Endothelial cell of umbilical vein (primary cell): ENCODE measurements at regions not wholly inside any gene's neighbourhood (a gene's known extent, or its start where the extent isn't known, plus 50 kb on each side); places are given as distances from the start of the nearest gene placed in this dataset.

ENCODE experiments used
- BruUV-seq: library from RNA; stranded (reverse); fragments of 400-500 nt; replicated peaks from 2 replicates; lab custom pipeline; 2021; lab: Mats Ljungman, UMichigan
- CTCF ChIA-PET: fragments of 300-600, 350-600 bp; sonication (Branson Sonifier 250); formaldehyde crosslinking; loops from one replicate; lab custom pipeline; 2021; ENCODE audit warnings: antibody characterized with exemption, inconsistent platforms; lab: Charles Lee
- POLR2A ChIA-PET: fragments of 300-600, 350-600 bp; sonication (Branson Sonifier 250); formaldehyde crosslinking; loops from one replicate; lab custom pipeline; 2021; ENCODE audit warnings: antibody characterized with exemption, inconsistent platforms; lab: Charles Lee
- DNase-seq: peaks from one replicate; pipeline ENCODE4 v3.0.0-alpha.2; 2011; ENCODE audit warnings: low read depth, low spot score
- FAIRE-seq: peaks from 2 replicates; lab custom pipeline; 2011; peaks lifted over from hg19 to GRCh38; lab: Jason Lieb, UNC
- H2AFZ ChIP-seq: 2 replicates; pipeline ENCODE4 v1.6.0; 2012; ENCODE audit warnings: low read depth, low read length, control low read depth, inconsistent platforms
- H3K27ac ChIP-seq: 2 replicates; pipeline ENCODE4 v1.5.1; 2011; ENCODE audit warnings: low read depth, mild to moderate bottlenecking, control low read depth, low read length, moderate library complexity; ENCODE audit not compliant: insufficient read depth
- H3K27me3 ChIP-seq, 2 experiments: 2 replicates each; pipeline versions ENCODE4 v1.6.0 to v1.6.1; 2011; ENCODE audit warnings: low read length in 2 of 2, mixed read lengths in 1 of 2; ENCODE audit not compliant: control insufficient read depth in 2 of 2, insufficient read depth in 2 of 2
- H3K36me3 ChIP-seq, 2 experiments: 2 replicates in 1 of 2; 3 replicates in 1 of 2; pipeline ENCODE4 v1.5.1; 2011; ENCODE audit warnings: low read length in 2 of 2, mild to moderate bottlenecking in 1 of 2, moderate library complexity in 1 of 2; ENCODE audit not compliant: control insufficient read depth in 2 of 2, insufficient read depth in 2 of 2; ENCODE audit errors: extremely low read depth in 1 of 2
- H3K4me1 ChIP-seq: 3 replicates; pipeline ENCODE4 v1.5.1; 2011; ENCODE audit warnings: mild to moderate bottlenecking, low read length; ENCODE audit not compliant: control insufficient read depth, insufficient read depth; ENCODE audit errors: extremely low read depth
- H3K4me2 ChIP-seq: 2 replicates; pipeline ENCODE4 v1.6.1; 2011; ENCODE audit warnings: low read length, control low read depth, mixed read lengths; ENCODE audit not compliant: insufficient read depth
- H3K4me3 ChIP-seq, 3 experiments: fragments of 200-600 bp in 1 of 3; sonication (generic), shearing (Covaris generic) in 1 of 3; replicated peaks in 1 of 3; 2 replicates each; pipeline ENCODE4 v1.5.1; 2011 to 2016; ENCODE audit warnings: control low read depth in 3 of 3, low read length in 3 of 3, mild to moderate bottlenecking in 2 of 3, inconsistent platforms in 1 of 3, low read depth in 1 of 3, moderate library complexity in 1 of 3; ENCODE audit not compliant: insufficient read depth in 1 of 3
- H3K79me2 ChIP-seq: 2 replicates; pipeline ENCODE4 v1.6.0; 2012; ENCODE audit warnings: low read length, inconsistent platforms; ENCODE audit not compliant: control insufficient read depth, insufficient read depth
- H3K9ac ChIP-seq: replicated peaks from 2 replicates; pipeline ENCODE3; 2011; ENCODE audit warnings: low read length, control low read depth; ENCODE audit not compliant: insufficient read depth; ENCODE audit errors: extremely low read depth
- H3K9me1 ChIP-seq: replicated peaks from 3 replicates; pipeline ENCODE4 v1.6.0; 2011; ENCODE audit warnings: mild to moderate bottlenecking, low read length; ENCODE audit not compliant: control insufficient read depth, insufficient read depth; ENCODE audit errors: extremely low read depth
- H3K9me3 ChIP-seq: replicated peaks from 2 replicates; pipeline ENCODE4 v1.5.1; 2012; ENCODE audit warnings: low read length, inconsistent platforms; ENCODE audit not compliant: control insufficient read depth, insufficient read depth
- H4K20me1 ChIP-seq: replicated peaks from 2 replicates; pipeline ENCODE3; 2011; ENCODE audit warnings: mild to moderate bottlenecking, low read length; ENCODE audit not compliant: control insufficient read depth, insufficient read depth; ENCODE audit errors: extremely low read depth
- EZH2 ChIP-seq: IDR thresholded peaks from 2 replicates; pipeline ENCODE4 v1.6.1; 2012; ENCODE audit warnings: borderline replicate concordance, low read depth, mild to moderate bottlenecking, moderate library complexity, low read length, inconsistent platforms; ENCODE audit not compliant: severe bottlenecking
- FOS ChIP-seq: IDR thresholded peaks from 2 replicates; pipeline ENCODE4 v1.6.1; 2011; ENCODE audit warnings: mild to moderate bottlenecking, low read length, moderate library complexity, borderline replicate concordance; ENCODE audit not compliant: insufficient read depth
- GATA2 ChIP-seq: IDR thresholded peaks from 2 replicates; pipeline ENCODE4 v1.7.0; 2011; ENCODE audit warnings: low read depth, mild to moderate bottlenecking, moderate library complexity, mixed read lengths, low read length; ENCODE audit not compliant: insufficient read length, insufficient read depth
- JUN ChIP-seq: IDR thresholded peaks from 2 replicates; pipeline ENCODE4 v1.6.1; 2011; ENCODE audit warnings: borderline replicate concordance, low read depth; ENCODE audit not compliant: insufficient read length, insufficient read depth
- MYC ChIP-seq: IDR thresholded peaks from one replicate; pipeline ENCODE4 v1.6.1; 2011; ENCODE audit warnings: mild to moderate bottlenecking, low read depth, low read length
- POLR2A ChIP-seq: IDR thresholded peaks from 2 replicates; pipeline ENCODE4 v1.6.1; 2012; ENCODE audit warnings: low read depth, mild to moderate bottlenecking, control low read depth, low read length
- POLR2AphosphoS5 ChIP-seq: IDR thresholded peaks from 2 replicates; pipeline ENCODE4 v1.6.1; 2012; ENCODE audit warnings: low read depth, mild to moderate bottlenecking, control low read depth, low read length, moderate library complexity; ENCODE audit not compliant: insufficient read depth
- dilution Hi-C: fragments of 300-500 bp; cut with MboI; formaldehyde crosslinking; loops from one replicate; pipeline ENCODE4 v1.15.0; 2019; ENCODE audit warnings: low sequenced_read_pairs; ENCODE audit not compliant: extremely low pct_ligation_motif_present
- intact Hi-C: fragments of 100-400 bp; cut with micrococcal nuclease; formaldehyde crosslinking; loops from one replicate; pipeline ENCODE4 v1.10.0; 2022
- TF ChIP-seq, protein P1 (sequence below), 2 donors: IDR thresholded peaks; 1 replicate in 1 of 2; 2 replicates in 1 of 2; pipeline ENCODE4 v1.5.1; 2011; ENCODE audit warnings: low read length in 2 of 2, mild to moderate bottlenecking in 2 of 2, moderate library complexity in 2 of 2, control low read depth in 1 of 2, inconsistent platforms in 1 of 2, low read depth in 1 of 2; ENCODE audit not compliant: insufficient read depth in 1 of 2; ENCODE audit errors: extremely low read depth in 1 of 2

DNA sequence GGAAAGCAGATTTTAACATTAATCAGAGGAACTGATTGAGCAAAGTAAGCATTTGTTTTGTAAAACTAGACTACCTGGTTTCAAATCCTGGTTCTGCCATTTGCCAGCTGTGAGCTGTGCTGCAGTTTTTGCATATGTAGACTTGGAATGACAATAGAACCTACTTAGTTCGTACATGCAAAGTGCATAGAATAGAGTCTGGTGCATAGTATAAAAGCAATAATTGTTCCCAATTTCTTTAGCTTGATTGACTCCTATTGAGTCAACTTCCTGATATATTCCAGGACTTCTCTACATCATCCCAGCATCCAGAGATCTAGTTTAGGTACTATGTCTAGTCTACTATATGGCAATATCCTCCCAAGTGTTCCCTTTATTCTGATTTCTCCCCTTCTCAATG, 144.4 kb upstream of the FGGY start:
- Histone ChIP-seq H3K27ac (no peak overlapping the region), H3K27me3 (no peaks in the 10 kb centered on the region), H3K79me2 (no peaks in the 10 kb centered on the region), H3K36me3 (no peaks in the 10 kb centered on the region), H3K4me3 (no peak overlapping the region), H3K4me2 (no peak overlapping the region), H3K9ac (no peak overlapping the region), H4K20me1 (no peaks in the 10 kb centered on the region), H3K4me1 (peaks cover 26% of the 10 kb centered on the region), H2AFZ (no peak overlapping the region), H3K9me1 (no peaks in the 10 kb centered on the region), H3K9me3 (no peaks in the 10 kb centered on the region)
- DNase-seq (no peak), FAIRE-seq (no peak)
- intact Hi-C loops (loop anchor here (10.0 kb wide), 2 partner anchors 272 to 332 kb away; no protein-coding TSS in a partner anchor), dilution Hi-C loops (no loop called here)
- no peak for TF ChIP-seq POLR2AphosphoS5
- no peak for TF ChIP-seq JUN
- TF ChIP-seq EZH2, result no peak
- TF ChIP-seq MYC, result no peak
- TF ChIP-seq FOS, result peak; percentile 6
- ChIA-PET CTCF (interaction anchor here (0.9 to 2.0 kb wide), 5 partner anchors 10 to 547 kb away, joined by 3 to 7 read pairs (median 4); no protein-coding TSS in a partner anchor), POLR2A (no interaction called here)
- BruUV-seq, result no TSS peak

DNA sequence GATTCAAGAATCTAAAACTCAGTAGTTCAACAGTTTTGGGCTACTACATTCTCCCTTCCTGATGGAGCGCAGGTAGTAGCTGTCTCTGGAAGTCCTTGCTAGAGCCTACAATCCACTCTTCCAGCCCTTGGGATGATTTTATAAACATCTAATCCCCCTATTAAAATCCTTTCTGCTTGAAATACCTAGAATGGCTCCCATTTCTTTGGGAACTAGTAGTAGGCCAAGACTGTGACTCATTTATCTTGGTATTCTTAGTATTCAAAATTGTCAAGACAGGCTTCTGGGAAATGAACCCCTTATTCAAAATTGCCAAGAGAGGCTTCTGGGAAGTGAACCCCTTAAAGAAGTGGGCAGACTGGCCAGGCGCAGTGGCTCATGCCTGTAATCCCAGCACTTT, 142.5 kb upstream of the FGGY start:
- no TSS peak for BruUV-seq
- H3K27ac ChIP-seq, result no peak overlapping the region
- H3K9me3 ChIP-seq, result peaks cover 2% of the 10 kb centered on the region
- H3K36me3 ChIP-seq, result no peaks in the 10 kb centered on the region
- no peaks in the 10 kb centered on the region for H4K20me1 ChIP-seq
- dilution Hi-C loops, result no loop called here
- no peak for DNase-seq
- no peaks in the 10 kb centered on the region for H3K27me3 ChIP-seq
- intact Hi-C loops, result loop anchor here (10.0 kb wide), 2 partner anchors 270 to 330 kb away; no protein-coding TSS in a partner anchor
- no peak overlapping the region for H3K9ac ChIP-seq
- no peak overlapping the region for H2AFZ ChIP-seq
- no peak overlapping the region for H3K4me2 ChIP-seq
- FAIRE-seq, result no peak
- no peak overlapping the region for H3K4me3 ChIP-seq
- peaks cover 26% of the 10 kb centered on the region for H3K4me1 ChIP-seq
- POLR2A ChIA-PET, result interaction anchor here (0.6 kb wide), 1 partner anchor 372 kb away, joined by 3 read pairs; no protein-coding TSS in a partner anchor
- no peaks in the 10 kb centered on the region for H3K79me2 ChIP-seq
- no peaks in the 10 kb centered on the region for H3K9me1 ChIP-seq
- CTCF ChIA-PET, result no interaction called here
- no peak for TF ChIP-seq JUN
- no peak for TF ChIP-seq EZH2
- TF ChIP-seq FOS, result no peak
- TF ChIP-seq GATA2, result no peak
- no peak for TF ChIP-seq POLR2A
- TF ChIP-seq, protein P1, sequence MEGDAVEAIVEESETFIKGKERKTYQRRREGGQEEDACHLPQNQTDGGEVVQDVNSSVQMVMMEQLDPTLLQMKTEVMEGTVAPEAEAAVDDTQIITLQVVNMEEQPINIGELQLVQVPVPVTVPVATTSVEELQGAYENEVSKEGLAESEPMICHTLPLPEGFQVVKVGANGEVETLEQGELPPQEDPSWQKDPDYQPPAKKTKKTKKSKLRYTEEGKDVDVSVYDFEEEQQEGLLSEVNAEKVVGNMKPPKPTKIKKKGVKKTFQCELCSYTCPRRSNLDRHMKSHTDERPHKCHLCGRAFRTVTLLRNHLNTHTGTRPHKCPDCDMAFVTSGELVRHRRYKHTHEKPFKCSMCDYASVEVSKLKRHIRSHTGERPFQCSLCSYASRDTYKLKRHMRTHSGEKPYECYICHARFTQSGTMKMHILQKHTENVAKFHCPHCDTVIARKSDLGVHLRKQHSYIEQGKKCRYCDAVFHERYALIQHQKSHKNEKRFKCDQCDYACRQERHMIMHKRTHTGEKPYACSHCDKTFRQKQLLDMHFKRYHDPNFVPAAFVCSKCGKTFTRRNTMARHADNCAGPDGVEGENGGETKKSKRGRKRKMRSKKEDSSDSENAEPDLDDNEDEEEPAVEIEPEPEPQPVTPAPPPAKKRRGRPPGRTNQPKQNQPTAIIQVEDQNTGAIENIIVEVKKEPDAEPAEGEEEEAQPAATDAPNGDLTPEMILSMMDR (IDR thresholded peaks at IDR 0.05; ENCODE audit: extremely low read depth in 1 of 2, insufficient read depth in 1 of 2, low read depth in 1 of 2, low read length in 2 of 2), result no peak
- TF ChIP-seq MYC, result no peak
